ENCODE measurements at regions not wholly inside any gene's neighbourhood (a gene's known extent, or its start where the extent isn't known, plus 50 kb on each side); places are given as distances from the start of the nearest gene placed in this dataset.

DNA sequence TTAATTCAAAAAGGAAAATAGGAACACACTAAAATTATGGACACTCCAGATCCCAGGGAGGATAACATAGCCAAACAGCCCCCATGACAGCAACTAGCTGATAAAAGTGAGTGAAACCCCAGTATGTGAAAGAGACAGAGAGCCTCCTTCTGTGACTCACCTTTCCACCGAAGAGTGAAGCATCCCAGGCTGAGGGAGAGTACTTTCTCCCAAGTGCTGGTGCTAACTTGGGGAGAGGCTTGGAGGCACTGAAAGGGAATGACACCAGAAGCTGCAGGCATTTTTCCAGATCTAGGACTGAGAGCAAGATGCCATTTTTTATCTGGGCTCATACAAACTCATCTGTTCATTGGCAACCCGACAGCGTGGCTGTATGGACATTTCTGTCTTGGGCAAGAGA is 339.8 kb downstream of the HTR1B start:
- TF ChIP-seq, protein P1, sequence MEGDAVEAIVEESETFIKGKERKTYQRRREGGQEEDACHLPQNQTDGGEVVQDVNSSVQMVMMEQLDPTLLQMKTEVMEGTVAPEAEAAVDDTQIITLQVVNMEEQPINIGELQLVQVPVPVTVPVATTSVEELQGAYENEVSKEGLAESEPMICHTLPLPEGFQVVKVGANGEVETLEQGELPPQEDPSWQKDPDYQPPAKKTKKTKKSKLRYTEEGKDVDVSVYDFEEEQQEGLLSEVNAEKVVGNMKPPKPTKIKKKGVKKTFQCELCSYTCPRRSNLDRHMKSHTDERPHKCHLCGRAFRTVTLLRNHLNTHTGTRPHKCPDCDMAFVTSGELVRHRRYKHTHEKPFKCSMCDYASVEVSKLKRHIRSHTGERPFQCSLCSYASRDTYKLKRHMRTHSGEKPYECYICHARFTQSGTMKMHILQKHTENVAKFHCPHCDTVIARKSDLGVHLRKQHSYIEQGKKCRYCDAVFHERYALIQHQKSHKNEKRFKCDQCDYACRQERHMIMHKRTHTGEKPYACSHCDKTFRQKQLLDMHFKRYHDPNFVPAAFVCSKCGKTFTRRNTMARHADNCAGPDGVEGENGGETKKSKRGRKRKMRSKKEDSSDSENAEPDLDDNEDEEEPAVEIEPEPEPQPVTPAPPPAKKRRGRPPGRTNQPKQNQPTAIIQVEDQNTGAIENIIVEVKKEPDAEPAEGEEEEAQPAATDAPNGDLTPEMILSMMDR (conservative IDR thresholded peaks at IDR 0.05), result no peak
- TF ChIP-seq EZH2 (IDR thresholded peaks at IDR 0.05; ENCODE audit: low read depth), result no peak
